GM12875 (cell line): ENCODE measurements at regions not wholly inside any gene's neighbourhood (a gene's known extent, or its start where the extent isn't known, plus 50 kb on each side); places are given as distances from the start of the nearest gene placed in this dataset.

ENCODE experiments used
- H3K4me3 ChIP-seq: one replicate; pipeline ENCODE4 v1.5.1; 2011; ENCODE audit warnings: low read depth, low read length, control low read depth
- CTCF ChIP-seq: IDR thresholded peaks from 2 replicates; pipeline ENCODE4 v1.5.1; 2011; ENCODE audit warnings: low read depth, mild to moderate bottlenecking, control low read depth, inconsistent platforms, low read length, moderate library complexity, borderline replicate concordance; ENCODE audit not compliant: insufficient read depth

- H3K4me3 ChIP-seq = no peak overlapping the region
- TF ChIP-seq CTCF = no peak
Measured at GRCh38 chr1:147837129-147837963, 65.2 kb upstream of the GJA8 start.

- H3K4me3 ChIP-seq = no peak overlapping the region
Measured at GRCh38 chr1:147837964-147838292, 64.7 kb upstream of the GJA8 start.

GRCh38 chr1:147840909-147841308, 61.7 kb upstream of the GJA8 start:
- TF ChIP-seq CTCF = peak; percentile 46; the same call in 1 of the 2 replicates
- no peak overlapping the region for H3K4me3 ChIP-seq

More at GRCh38 chr1:147837964-147838292, 64.7 kb upstream of the GJA8 start:
- TF ChIP-seq CTCF = no peak

- TF ChIP-seq CTCF = no peak
- H3K4me3 ChIP-seq = no peak overlapping the region
Measured at GRCh38 chr1:147842578-147842977, 60.0 kb upstream of the GJA8 start.

- TF ChIP-seq CTCF = no peak
- H3K4me3 ChIP-seq = no peak overlapping the region
Measured at GRCh38 chr1:147843486-147843885, 59.1 kb upstream of the GJA8 start.

GRCh38 chr1:147847831-147848230, 54.8 kb upstream of the GJA8 start:
- no peak for TF ChIP-seq CTCF
- no peak overlapping the region for H3K4me3 ChIP-seq

- no peak overlapping the region for H3K4me3 ChIP-seq
- TF ChIP-seq CTCF = no peak
Measured at GRCh38 chr1:147849098-147849895, 53.3 kb upstream of the GJA8 start.
